ENCODE measurements at regions not wholly inside any gene's neighbourhood (a gene's known extent, or its start where the extent isn't known, plus 50 kb on each side); places are given as distances from the start of the nearest gene placed in this dataset.

GRCh38 chr9:20217596-20217995 is 404.7 kb downstream of the MLLT3 start:
- Histone ChIP-seq H3K23ac (ENCODE audit: insufficient read length) (no peak overlapping the region), H3K27me3 (replicated peaks in 1 of 4; ENCODE audit: control insufficient read depth in 3 of 4, extremely low read depth in 1 of 4, insufficient read depth in 3 of 4, low read length in 3 of 4) (no peaks in the 10 kb centered on the region), H2BK120ac (replicated peaks; ENCODE audit: low read depth, low read length) (no peak overlapping the region), H3K4ac (replicated peaks; ENCODE audit: insufficient read length, low read depth, low read length) (no peak overlapping the region), H3K79me2 (ENCODE audit: control insufficient read depth in 1 of 2, insufficient read depth in 2 of 2, low read length in 2 of 2) (no peaks in the 10 kb centered on the region), H3K18ac (ENCODE audit: extremely low read depth, low read length) (no peak overlapping the region), H2BK20ac (ENCODE audit: low read length) (no peak overlapping the region), H3K27ac (ENCODE audit: low read depth, low read length) (no peak overlapping the region), H4K8ac (ENCODE audit: extremely low read depth, insufficient read depth, low read length) (no peak overlapping the region), H3K56ac (replicated peaks; ENCODE audit: insufficient read length, low read depth, low read length) (no peak overlapping the region), H3K36me3 (ENCODE audit: control insufficient read depth in 2 of 4, insufficient read depth in 4 of 4, low read length in 3 of 4) (no peaks in the 10 kb centered on the region), H4K91ac (replicated peaks; ENCODE audit: insufficient read length, low read length) (no peak overlapping the region), H3K4me2 (ENCODE audit: insufficient read depth in 1 of 2, low read depth in 2 of 2, low read length in 2 of 2) (no peak overlapping the region), H2AFZ (ENCODE audit: low read length) (no peak overlapping the region), H2BK12ac (ENCODE audit: low read depth, low read length) (no peak overlapping the region), H3K23me2 (ENCODE audit: low read depth, low read length) (no peaks in the 10 kb centered on the region), H3K4me3 (ENCODE audit: extremely low read depth in 1 of 4, insufficient read depth in 2 of 4, low read depth in 3 of 4, low read length in 4 of 4) (no peak overlapping the region), H3K9ac (replicated peaks in 1 of 4; ENCODE audit: extremely low read depth in 1 of 4, low read depth in 3 of 4, low read length in 3 of 4) (no peak overlapping the region), H3K14ac (ENCODE audit: insufficient read length) (no peak overlapping the region), H4K20me1 (replicated peaks in 1 of 2; ENCODE audit: control insufficient read depth in 1 of 2, insufficient read depth in 2 of 2, low read length in 2 of 2) (no peaks in the 10 kb centered on the region), H2AK5ac (ENCODE audit: low read depth, low read length) (no peak overlapping the region), H3K4me1 (replicated peaks in 1 of 4; ENCODE audit: control insufficient read depth in 3 of 4, insufficient read depth in 4 of 4, low read length in 3 of 4) (no peaks in the 10 kb centered on the region), H2BK15ac (ENCODE audit: low read length) (no peak overlapping the region), H2BK5ac (ENCODE audit: low read depth, low read length) (no peak overlapping the region), H4K5ac (ENCODE audit: insufficient read length, low read depth, low read length) (no peak overlapping the region), H3K9me3 (ENCODE audit: insufficient read depth in 2 of 2, low read depth in 1 of 2, low read length in 1 of 2) (no peaks in the 10 kb centered on the region), H3K79me1 (ENCODE audit: low read depth, low read length) (no peaks in the 10 kb centered on the region)
- WGBS, 2 experiments (ENCODE audit: extremely low coverage in 1 of 2, insufficient coverage in 1 of 2, insufficient read length in 1 of 2, insufficient replicate concordance in 2 of 2, low coverage in 1 of 2, low lambda C conversion rate in 2 of 2, missing lambda C conversion rate in 1 of 2): 86% methylated on average over 3 of the region's 3 CpGs; no CpG with 5 or more reads in 1 of the 2 experiments
- no peak for DNase-seq (ENCODE audit: low read depth in 1 of 2, low spot score in 2 of 2)
- CTCF ChIA-PET (ENCODE audit: partially characterized antibody): interaction anchor here (1.2 kb wide), 1 partner anchor 16 kb away, joined by 3 read pairs; no protein-coding TSS in a partner anchor
- POLR2A ChIA-PET (ENCODE audit: partially characterized antibody): no interaction called here
- TF ChIP-seq JUND (IDR thresholded peaks at IDR 0.05; ENCODE audit: low read length): no peak
- TF ChIP-seq PHF8 (conservative IDR thresholded peaks at IDR 0.05; ENCODE audit: low read depth, low read length): no peak
- TF ChIP-seq CTBP2 (IDR thresholded peaks at IDR 0.05; ENCODE audit: borderline replicate concordance, insufficient read depth, insufficient read length, low read length): no peak
- no peak for TF ChIP-seq SP4 (IDR thresholded peaks at IDR 0.05; ENCODE audit: low read length)
- FAIRE-seq: no peak

Data from H1 (cell line).